Esophagus muscularis mucosa (tissue), 4 donors: ENCODE measurements at regions not wholly inside any gene's neighbourhood (a gene's known extent, or its start where the extent isn't known, plus 50 kb on each side); places are given as distances from the start of the nearest gene placed in this dataset.

Source experiments
- DNase-seq: peaks from one replicate; pipeline ENCODE4 v3.0.0-alpha.2; 2017; ENCODE audit errors: extremely low spot score
- H3K27ac ChIP-seq, 4 donors: fragments of 200-600 bp; sonication (generic); replicated peaks in 1 of 4; 1 replicate in 3 of 4; 2 replicates in 1 of 4; pipeline ENCODE4 v1.5.1; 2016 to 2019; ENCODE audit warnings: mild to moderate bottlenecking in 1 of 4
- H3K27me3 ChIP-seq, 4 donors: fragments of 200-600 bp; sonication (generic); one replicate each; pipeline versions ENCODE4 v1.5.1 to v1.6.0; 2016 to 2019
- H3K36me3 ChIP-seq, 4 donors: fragments of 200-600 bp; sonication (generic); one replicate each; pipeline ENCODE4 v1.5.1; 2016 to 2019
- H3K4me1 ChIP-seq, 4 donors: fragments of 200-600 bp; sonication (generic); one replicate each; pipeline ENCODE4 v1.5.1; 2016 to 2019
- H3K4me3 ChIP-seq, 4 donors: fragments of 200-600 bp; sonication (generic); 1 replicate in 2 of 4; 2 replicates in 2 of 4; pipeline ENCODE4 v1.5.1; 2016 to 2019; ENCODE audit warnings: mild to moderate bottlenecking in 4 of 4, moderate library complexity in 1 of 4
- H3K9me3 ChIP-seq, 4 donors: fragments of 200-600 bp; sonication (generic); 1 replicate in 3 of 4; 2 replicates in 1 of 4; pipeline ENCODE4 v1.5.1; 2016 to 2019
- CTCF ChIP-seq, 3 experiments: fragments of 200-600 bp in 2 of 3; fragments of 450-650 bp in 1 of 3; sonication (generic) in 2 of 3; IDR thresholded peaks; one replicate each; pipeline ENCODE4 v1.5.1; 2017 to 2019; ENCODE audit warnings: antibody characterized with exemption in 3 of 3, mild to moderate bottlenecking in 2 of 3, moderate library complexity in 1 of 3
- EP300 ChIP-seq: sonication (generic); formaldehyde crosslinking; IDR thresholded peaks from one replicate; pipeline ENCODE4 v1.6.1; 2017; ENCODE audit warnings: antibody characterized with exemption
- POLR2A ChIP-seq: fragments of 450-650 bp; IDR thresholded peaks from one replicate; pipeline ENCODE4 v1.6.1; 2017; ENCODE audit warnings: antibody characterized with exemption, moderate library complexity, mild to moderate bottlenecking, low read depth
- POLR2AphosphoS5 ChIP-seq, 2 donors: sonication (generic); formaldehyde crosslinking; IDR thresholded peaks; one replicate each; pipeline ENCODE4 v1.6.1; 2017; ENCODE audit warnings: antibody characterized with exemption in 2 of 2
- WGBS: methylation state at CpG from one replicate; pipeline ENCODE4 v1.1.5; 2018; 5-methylcytosine and 5-hydroxymethylcytosine counted together
- intact Hi-C: fragments of 100-400 bp; cut with DNase I; formaldehyde crosslinking; loops from one replicate; pipeline ENCODE4 v1.15.1; 2023

DNA sequence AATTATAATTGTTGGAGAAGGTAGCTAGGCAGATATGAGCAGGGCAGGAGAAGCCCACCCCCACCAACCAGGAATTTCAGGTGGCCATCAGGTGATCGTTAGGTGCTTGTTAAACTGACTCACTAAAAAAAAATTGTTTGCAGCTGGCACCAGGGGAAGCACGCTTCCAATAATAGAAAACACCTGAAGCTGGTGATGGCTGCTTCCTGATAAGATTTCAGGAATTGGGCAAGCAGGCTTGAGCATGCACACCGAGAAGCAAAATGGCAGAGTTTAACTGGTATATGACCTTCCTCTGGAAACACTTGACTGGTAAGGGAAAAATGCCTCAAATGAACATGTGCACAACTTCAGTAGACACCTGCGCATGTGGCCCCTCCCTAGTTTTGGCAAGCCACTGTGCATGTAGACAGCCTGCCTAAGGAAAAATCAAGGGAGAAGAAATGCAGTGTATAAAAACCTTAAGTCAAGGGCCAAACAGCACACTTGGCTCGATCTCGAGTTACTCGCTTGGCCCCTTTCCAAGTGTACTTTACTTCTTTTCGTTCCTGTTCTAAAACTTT, 292.8 kb downstream of the CCDC85A start:
- intact Hi-C loops: no loop called here
- whole genome bisulfite sequencing: 75% methylated on average over 8 of the region's 8 CpGs
- Histone ChIP-seq H3K4me1 (peaks cover 0 to 6% (median 0%) of the 10 kb centered on the region in 4 donors), H3K27ac (no peak overlapping the region), H3K27me3 (no peaks in the 10 kb centered on the region), H3K4me3 (no peak overlapping the region), H3K36me3 (no peaks in the 10 kb centered on the region), H3K9me3 (no peaks in the 10 kb centered on the region)
- no peak for TF ChIP-seq EP300
- TF ChIP-seq POLR2A: no peak
- TF ChIP-seq POLR2AphosphoS5 (IDR thresholded peaks at IDR 0.05): no peak
- TF ChIP-seq CTCF (IDR thresholded peaks at IDR 0.05): no peak
- no peak for DNase-seq

GRCh38 chr2:56478027-56478426, 294.2 kb downstream of the CCDC85A start:
- Histone ChIP-seq H3K4me3 (no peak overlapping the region), H3K36me3 (no peaks in the 10 kb centered on the region), H3K27me3 (no peaks in the 10 kb centered on the region), H3K9me3 (no peaks in the 10 kb centered on the region), H3K27ac (no peak overlapping the region), H3K4me1 (peaks cover 0 to 6% (median 0%) of the 10 kb centered on the region in 4 donors)
- DNase-seq: no peak
- intact Hi-C loops: no loop called here
- no peak for TF ChIP-seq POLR2A
- TF ChIP-seq EP300: no peak
- TF ChIP-seq CTCF (IDR thresholded peaks at IDR 0.05): no peak
- no peak for TF ChIP-seq POLR2AphosphoS5 (IDR thresholded peaks at IDR 0.05)

- 77% methylated on average over 2 of the region's 2 CpGs for WGBS
- H3K27me3 ChIP-seq: no peaks in the 10 kb centered on the region
- H3K4me1 ChIP-seq: no peaks in the 10 kb centered on the region
- no peak overlapping the region for H3K27ac ChIP-seq
- intact Hi-C loops: no loop called here
- no peaks in the 10 kb centered on the region for H3K36me3 ChIP-seq
- TF ChIP-seq POLR2A (no peak), CTCF (IDR thresholded peaks at IDR 0.05) (no peak), EP300 (no peak), POLR2AphosphoS5 (IDR thresholded peaks at IDR 0.05) (no peak)
- no peaks in the 10 kb centered on the region for H3K9me3 ChIP-seq
- no peak overlapping the region for H3K4me3 ChIP-seq
- no peak for DNase-seq
These were observed 299.3 kb downstream of the CCDC85A start for GRCh38 chr2:56483081-56483480.

DNA sequence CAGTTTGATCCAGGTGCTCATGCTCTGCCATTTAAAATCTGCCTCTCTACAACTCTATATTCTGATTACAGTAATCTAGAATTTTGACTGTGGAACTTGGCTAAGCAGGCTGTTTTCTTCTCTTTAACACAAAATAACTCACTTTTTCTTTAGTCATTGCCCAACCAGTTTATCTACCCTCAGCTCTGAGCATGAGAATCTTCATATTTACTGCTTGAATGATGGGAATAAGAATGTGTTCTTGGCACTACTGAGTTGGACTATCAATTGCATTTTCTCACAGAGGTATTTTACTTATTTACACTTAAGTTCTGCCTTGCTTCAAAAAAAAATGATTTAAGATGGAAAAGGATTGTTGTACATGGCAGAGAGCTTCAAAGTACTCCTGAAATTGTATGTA, 301.1 kb downstream of the CCDC85A start:
- Histone ChIP-seq H3K36me3 (no peaks in the 10 kb centered on the region), H3K27ac (no peak overlapping the region), H3K4me3 (no peak overlapping the region), H3K4me1 (no peaks in the 10 kb centered on the region), H3K9me3 (no peaks in the 10 kb centered on the region), H3K27me3 (no peaks in the 10 kb centered on the region)
- TF ChIP-seq POLR2AphosphoS5 (IDR thresholded peaks at IDR 0.05) (no peak), POLR2A (no peak), CTCF (IDR thresholded peaks at IDR 0.05) (no peak), EP300 (no peak)
- DNase-seq: no peak
- intact Hi-C loops: no loop called here

DNA sequence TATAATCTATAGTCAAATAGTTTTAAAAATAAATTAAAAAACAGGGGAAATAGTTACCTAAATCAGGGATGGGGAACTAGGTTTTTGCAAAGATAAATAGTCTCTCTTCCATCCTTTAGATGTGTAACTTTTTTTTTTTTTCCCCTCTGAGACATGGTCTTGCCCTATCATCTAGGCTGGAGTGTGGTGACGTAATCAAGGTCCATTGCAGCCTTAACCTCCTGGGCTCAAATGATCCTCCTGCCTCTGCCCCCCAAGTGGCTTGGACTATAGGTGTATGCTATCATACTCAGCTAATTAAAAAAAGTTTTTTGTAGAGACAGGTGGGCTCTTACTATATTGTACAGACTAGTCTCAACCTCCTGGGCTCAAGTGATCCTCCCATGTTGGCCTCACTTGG, 316.5 kb downstream of the CCDC85A start:
- no peak for TF ChIP-seq POLR2AphosphoS5 (IDR thresholded peaks at IDR 0.05)
- no peak for TF ChIP-seq CTCF (IDR thresholded peaks at IDR 0.05)
- TF ChIP-seq POLR2A: no peak
- no peak for TF ChIP-seq EP300
- no peak overlapping the region for H3K4me3 ChIP-seq
- H3K9me3 ChIP-seq: no peaks in the 10 kb centered on the region
- no peak overlapping the region for H3K27ac ChIP-seq
- no peaks in the 10 kb centered on the region for H3K4me1 ChIP-seq
- intact Hi-C loops: no loop called here
- no peaks in the 10 kb centered on the region for H3K36me3 ChIP-seq
- no peak for DNase-seq
- no peaks in the 10 kb centered on the region for H3K27me3 ChIP-seq
- WGBS: 87% methylated on average over 1 of the region's 1 CpG
